ENCODE measurements at regions not wholly inside any gene's neighbourhood (a gene's known extent, or its start where the extent isn't known, plus 50 kb on each side); places are given as distances from the start of the nearest gene placed in this dataset.
"Not testable (repeated sequence)": the region's sequence is repeated elsewhere in the genome, so short reads cannot be mapped to it uniquely, and the experiment has no call there.

DNA sequence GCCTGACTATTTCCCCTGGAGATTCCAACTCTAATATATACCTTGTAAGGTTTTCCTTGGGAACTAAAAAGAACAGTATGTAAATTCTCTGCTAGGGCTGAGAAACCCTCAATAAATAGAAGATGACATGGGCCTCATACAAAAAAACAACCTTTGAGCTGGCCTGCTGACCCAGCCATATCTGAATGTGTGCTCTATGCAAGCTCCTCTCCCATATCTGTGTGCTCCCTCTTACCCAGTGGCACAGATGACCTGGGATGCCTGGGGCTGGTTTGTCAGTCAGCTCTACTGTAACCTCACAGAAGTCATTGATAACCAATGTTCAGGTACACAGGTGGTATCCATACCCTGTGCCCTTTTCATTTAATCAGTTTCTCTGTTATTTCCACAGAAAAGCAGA is 329.2 kb downstream of the SEC16B start:
- TF ChIP-seq, protein P1, sequence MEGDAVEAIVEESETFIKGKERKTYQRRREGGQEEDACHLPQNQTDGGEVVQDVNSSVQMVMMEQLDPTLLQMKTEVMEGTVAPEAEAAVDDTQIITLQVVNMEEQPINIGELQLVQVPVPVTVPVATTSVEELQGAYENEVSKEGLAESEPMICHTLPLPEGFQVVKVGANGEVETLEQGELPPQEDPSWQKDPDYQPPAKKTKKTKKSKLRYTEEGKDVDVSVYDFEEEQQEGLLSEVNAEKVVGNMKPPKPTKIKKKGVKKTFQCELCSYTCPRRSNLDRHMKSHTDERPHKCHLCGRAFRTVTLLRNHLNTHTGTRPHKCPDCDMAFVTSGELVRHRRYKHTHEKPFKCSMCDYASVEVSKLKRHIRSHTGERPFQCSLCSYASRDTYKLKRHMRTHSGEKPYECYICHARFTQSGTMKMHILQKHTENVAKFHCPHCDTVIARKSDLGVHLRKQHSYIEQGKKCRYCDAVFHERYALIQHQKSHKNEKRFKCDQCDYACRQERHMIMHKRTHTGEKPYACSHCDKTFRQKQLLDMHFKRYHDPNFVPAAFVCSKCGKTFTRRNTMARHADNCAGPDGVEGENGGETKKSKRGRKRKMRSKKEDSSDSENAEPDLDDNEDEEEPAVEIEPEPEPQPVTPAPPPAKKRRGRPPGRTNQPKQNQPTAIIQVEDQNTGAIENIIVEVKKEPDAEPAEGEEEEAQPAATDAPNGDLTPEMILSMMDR (IDR thresholded peaks at IDR 0.05; ENCODE audit: extremely low read depth, insufficient read depth, missing control alignments) = no peak
- DNase-seq (ENCODE audit: low spot score) = no peak
- in situ Hi-C loops (cut with MboI; ENCODE audit: low pct_unique_long_range_greater_than_20kb, low sequenced_read_pairs, unreplicated experiment) = no loop called here

DNA sequence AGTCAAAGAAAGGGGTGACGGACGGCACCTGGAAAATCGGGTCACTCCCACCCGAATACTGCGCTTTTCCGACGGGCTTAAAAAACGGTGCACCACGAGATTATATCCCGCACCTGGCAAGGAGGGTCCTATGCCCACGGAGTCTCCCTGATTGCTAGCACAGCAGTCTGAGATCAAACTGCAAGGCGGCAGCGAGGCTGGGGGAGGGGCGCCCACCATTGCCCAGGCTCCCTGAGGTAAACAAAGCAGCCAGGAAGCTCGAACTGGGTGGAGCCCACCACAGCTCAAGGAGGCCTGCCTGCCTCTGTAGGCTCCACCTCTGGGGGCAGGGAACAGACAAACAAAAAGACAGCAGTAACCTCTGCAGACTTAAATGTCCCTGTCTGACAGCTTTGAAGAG is 335.7 kb downstream of the SEC16B start:
- in situ Hi-C loops (cut with MboI; ENCODE audit: low pct_unique_long_range_greater_than_20kb, low sequenced_read_pairs, unreplicated experiment); DNase-seq (ENCODE audit: low spot score): not testable (repeated sequence)

DNA sequence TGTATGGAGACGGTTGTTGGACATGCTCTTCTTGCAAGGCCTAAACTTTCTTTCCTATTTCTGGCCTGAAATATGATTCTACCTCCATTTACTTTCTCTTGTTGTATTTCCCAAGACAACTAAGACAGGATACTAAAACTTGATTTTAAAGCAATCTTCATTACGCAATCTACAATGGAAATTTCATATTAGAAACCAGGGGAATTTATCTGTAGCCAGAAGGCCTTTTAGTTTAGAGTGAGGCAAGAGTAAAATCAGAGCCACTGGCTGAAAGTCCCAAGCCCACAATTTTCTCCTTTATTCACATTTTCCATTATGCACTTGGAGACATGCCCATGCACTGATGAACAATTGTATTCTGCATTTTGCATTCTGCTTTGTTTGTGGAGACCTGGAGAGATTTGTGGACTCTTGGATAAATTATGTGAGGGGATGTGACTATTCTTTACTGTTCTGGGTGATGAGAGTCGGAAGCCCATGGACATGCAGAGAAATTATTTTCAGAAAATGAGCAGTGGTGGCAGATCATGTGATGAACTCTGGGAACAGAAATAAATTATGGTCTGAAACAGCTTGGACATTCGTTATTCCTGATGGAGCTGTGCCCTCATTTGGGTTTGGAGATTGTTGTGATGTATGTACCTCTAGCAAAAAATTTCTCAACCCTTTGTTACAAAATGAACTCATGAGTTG is 336.8 kb downstream of the SEC16B start:
- TF ChIP-seq, protein P1 (IDR thresholded peaks at IDR 0.05; ENCODE audit: extremely low read depth, insufficient read depth, missing control alignments) = no peak
- no peak for DNase-seq (ENCODE audit: low spot score)
- in situ Hi-C loops (cut with MboI; ENCODE audit: low pct_unique_long_range_greater_than_20kb, low sequenced_read_pairs, unreplicated experiment) = no loop called here

DNA sequence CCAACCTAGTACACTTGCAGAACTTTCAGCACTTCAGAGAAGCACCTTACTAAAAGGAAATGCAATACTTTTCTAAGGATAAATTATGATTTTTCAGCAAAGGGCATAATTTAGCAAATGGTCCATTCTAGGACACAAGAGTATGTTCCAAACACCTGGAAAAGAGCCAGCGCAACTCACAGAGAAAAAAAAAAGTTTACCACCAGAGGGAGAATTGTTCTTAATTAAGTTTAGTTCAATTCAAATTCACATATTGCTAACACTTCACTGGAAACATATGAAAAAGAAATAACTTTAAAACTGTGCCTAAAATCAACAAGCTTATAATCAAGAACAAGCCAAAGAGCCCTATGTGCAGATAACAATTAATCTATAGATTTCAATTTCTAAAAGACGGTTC is 338.1 kb downstream of the SEC16B start:
- TF ChIP-seq, protein P1 (IDR thresholded peaks at IDR 0.05; ENCODE audit: extremely low read depth, insufficient read depth, missing control alignments) = no peak
- DNase-seq (ENCODE audit: low spot score) = no peak
- in situ Hi-C loops (cut with MboI; ENCODE audit: low pct_unique_long_range_greater_than_20kb, low sequenced_read_pairs, unreplicated experiment) = no loop called here

- TF ChIP-seq, protein P1 (IDR thresholded peaks at IDR 0.05; ENCODE audit: extremely low read depth, insufficient read depth, missing control alignments) = no peak
- in situ Hi-C loops (cut with MboI; ENCODE audit: low pct_unique_long_range_greater_than_20kb, low sequenced_read_pairs, unreplicated experiment) = no loop called here
- DNase-seq (ENCODE audit: low spot score) = no peak
These were observed 340.3 kb downstream of the SEC16B start for GRCh38 chr1:177629526-177629925.

DNA sequence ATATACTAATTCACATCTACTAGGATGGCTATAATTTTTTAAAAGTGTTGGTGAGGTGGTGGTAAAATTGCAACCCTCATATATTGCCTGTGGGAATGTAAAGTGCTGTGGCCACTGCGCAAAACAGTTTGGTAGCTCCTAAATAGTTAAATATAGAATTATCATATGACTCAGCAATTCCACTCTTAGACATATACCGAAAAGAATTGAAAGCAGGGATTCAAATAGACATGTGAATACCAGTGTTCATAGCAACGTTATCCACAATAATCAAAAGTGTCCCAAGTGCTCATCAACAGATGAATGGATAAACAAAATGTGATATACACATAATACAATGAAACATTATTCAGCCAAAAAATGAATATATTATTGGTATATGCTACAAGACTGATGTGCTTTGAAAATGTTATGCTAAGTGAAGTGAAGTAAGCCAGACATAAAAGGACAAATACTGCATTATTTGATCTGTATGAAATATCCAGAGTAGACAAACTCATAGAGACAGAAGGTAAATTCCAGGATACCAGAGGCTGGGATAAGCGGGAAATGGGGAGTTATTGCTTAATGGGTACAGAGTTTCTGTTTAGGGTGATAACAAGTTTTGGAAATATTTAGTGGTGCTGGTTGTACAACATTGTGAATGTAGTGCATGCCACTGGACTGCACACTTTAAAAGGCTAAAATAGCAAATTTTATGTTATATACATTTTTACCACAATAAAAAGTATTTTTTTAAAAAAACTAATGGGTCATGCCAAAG is 342.5 kb downstream of the SEC16B start:
- no peak for DNase-seq (ENCODE audit: low spot score)
- TF ChIP-seq, protein P1 (IDR thresholded peaks at IDR 0.05; ENCODE audit: extremely low read depth, insufficient read depth, missing control alignments) = no peak
- in situ Hi-C loops (cut with MboI; ENCODE audit: low pct_unique_long_range_greater_than_20kb, low sequenced_read_pairs, unreplicated experiment) = no loop called here

- TF ChIP-seq, protein P1 (IDR thresholded peaks at IDR 0.05; ENCODE audit: extremely low read depth, insufficient read depth, missing control alignments) = no peak
- DNase-seq (ENCODE audit: low spot score) = no peak
- in situ Hi-C loops (cut with MboI; ENCODE audit: low pct_unique_long_range_greater_than_20kb, low sequenced_read_pairs, unreplicated experiment) = no loop called here
These were observed 349.1 kb downstream of the SEC16B start for GRCh38 chr1:177620636-177621190.

All from GM13977 (cell line).